HEK293T (cell line): ENCODE measurements at regions not wholly inside any gene's neighbourhood (a gene's known extent, or its start where the extent isn't known, plus 50 kb on each side); places are given as distances from the start of the nearest gene placed in this dataset.

ENCODE experiments used
- CTCF ChIA-PET: fragments of 350-600 bp; formaldehyde crosslinking; extraction: SDS; loops from one replicate; lab custom pipeline; 2021; ENCODE audit warnings: antibody characterized with exemption, inconsistent platforms; lab: Yijun Ruan, JAX
- POLR2A ChIA-PET: fragments of 350-600 bp; formaldehyde crosslinking; extraction: SDS; loops from one replicate; lab custom pipeline; 2020; ENCODE audit warnings: antibody characterized with exemption, inconsistent platforms; lab: Yijun Ruan, JAX
- DNase-seq: peaks from one replicate; pipeline ENCODE4 v3.0.0; 2012; ENCODE audit warnings: mixed read lengths; ENCODE audit errors: extremely low spot score
- ARNT ChIP-seq: fragments of 450-650 bp; IDR thresholded peaks from 2 replicates; pipeline ENCODE4 v1.6.1; 2017; ENCODE audit warnings: mild to moderate bottlenecking
- BHLHE40 ChIP-seq: fragments of 450-650 bp; IDR thresholded peaks from 2 replicates; pipeline ENCODE4 v1.6.1; 2016; ENCODE audit warnings: mild to moderate bottlenecking, moderate library complexity, borderline replicate concordance
- CTBP1 ChIP-seq: fragments of 450-650 bp; IDR thresholded peaks from 2 replicates; pipeline ENCODE4 v1.6.1; 2016; ENCODE audit warnings: borderline replicate concordance
- ELF4 ChIP-seq: fragments of 450-650 bp; IDR thresholded peaks from 2 replicates; pipeline ENCODE4 v1.6.1; 2017; ENCODE audit warnings: antibody characterized with exemption
- FOXA1 ChIP-seq: fragments of 450-650 bp; IDR thresholded peaks from 2 replicates; pipeline ENCODE4 v1.6.1; 2016; ENCODE audit warnings: mild to moderate bottlenecking
- FOXK2 ChIP-seq: fragments of 450-650 bp; IDR thresholded peaks from 2 replicates; pipeline ENCODE4 v1.6.1; 2016; ENCODE audit warnings: mild to moderate bottlenecking
- FOXM1 ChIP-seq: fragments of 450-650 bp; IDR thresholded peaks from 2 replicates; pipeline ENCODE4 v1.6.1; 2017; ENCODE audit warnings: mild to moderate bottlenecking, borderline replicate concordance
- HDGF ChIP-seq: fragments of 450-650 bp; IDR thresholded peaks from 2 replicates; pipeline ENCODE4 v1.6.1; 2017; ENCODE audit warnings: antibody characterized with exemption, borderline replicate concordance
- L3MBTL2 ChIP-seq: fragments of 450-650 bp; conservative IDR thresholded peaks from 2 replicates; pipeline ENCODE4 v1.6.1; 2016; ENCODE audit warnings: mild to moderate bottlenecking
- LEF1 ChIP-seq: fragments of 450-650 bp; IDR thresholded peaks from 2 replicates; pipeline ENCODE4 v1.6.1; 2017; ENCODE audit warnings: mild to moderate bottlenecking, borderline replicate concordance
- NFRKB ChIP-seq: fragments of 450-650 bp; IDR thresholded peaks from 2 replicates; pipeline ENCODE4 v1.6.1; 2016; ENCODE audit warnings: mild to moderate bottlenecking, moderate library complexity
- PKNOX1 ChIP-seq: fragments of 450-650 bp; IDR thresholded peaks from 2 replicates; pipeline ENCODE4 v1.6.1; 2016
- SP1 ChIP-seq: fragments of 450-650 bp; IDR thresholded peaks from 2 replicates; pipeline ENCODE4 v1.6.1; 2017
- SUZ12 ChIP-seq: fragments of 450-650 bp; IDR thresholded peaks from 2 replicates; pipeline ENCODE4 v1.6.1; 2016; ENCODE audit warnings: mild to moderate bottlenecking
- TARDBP ChIP-seq: fragments of 450-650 bp; IDR thresholded peaks from 2 replicates; pipeline ENCODE4 v1.6.1; 2016
- ZNF384 ChIP-seq: fragments of 450-650 bp; IDR thresholded peaks from 2 replicates; pipeline ENCODE4 v1.6.1; 2016

GRCh38 chr7:19413443-19413965, 268.3 kb upstream of the FERD3L start:
- TF ChIP-seq FOXK2 (no peak), FOXM1 (no peak), SUZ12 (no peak), BHLHE40 (no peak), ZNF384 (no peak), TARDBP (no peak), L3MBTL2 (no peak), HDGF (no peak), NFRKB (no peak), ARNT (no peak), ELF4 (no peak)
- ChIA-PET POLR2A (no interaction called here), CTCF (no interaction called here)
- DNase-seq: no peak

- DNase-seq: no peak
- ChIA-PET CTCF (interaction anchor here (0.6 kb wide), 1 partner anchor 33 kb away, joined by 3 read pairs; no protein-coding TSS in a partner anchor), POLR2A (no interaction called here)
These were observed 265.5 kb upstream of the FERD3L start for GRCh38 chr7:19410691-19411090.

GRCh38 chr7:19410106-19410505, 264.9 kb upstream of the FERD3L start:
- CTCF ChIA-PET: no interaction called here
- TF ChIP-seq ARNT: no peak
- no peak for TF ChIP-seq LEF1
- no peak for DNase-seq
- POLR2A ChIA-PET: no interaction called here

More at GRCh38 chr7:19410691-19411090, 265.5 kb upstream of the FERD3L start:
- no peak for TF ChIP-seq CTBP1
- no peak for TF ChIP-seq BHLHE40
- no peak for TF ChIP-seq ELF4
- TF ChIP-seq NFRKB: no peak
- no peak for TF ChIP-seq ZNF384
- TF ChIP-seq FOXA1: no peak
- no peak for TF ChIP-seq FOXK2
- TF ChIP-seq FOXM1: no peak
- TF ChIP-seq LEF1: no peak
- no peak for TF ChIP-seq L3MBTL2
- no peak for TF ChIP-seq SUZ12
- TF ChIP-seq ARNT: no peak
- TF ChIP-seq TARDBP: no peak
- TF ChIP-seq HDGF: no peak
- no peak for TF ChIP-seq PKNOX1
- no peak for TF ChIP-seq SP1

- DNase-seq: no peak
- ChIA-PET CTCF (no interaction called here), POLR2A (no interaction called here)
- TF ChIP-seq ZNF384 (no peak), TARDBP (no peak), LEF1 (no peak), PKNOX1 (no peak)
These were observed 263.5 kb upstream of the FERD3L start for GRCh38 chr7:19408706-19409220.

- CTCF ChIA-PET: interaction anchor here (0.7 kb wide), 1 partner anchor 222 kb away, joined by 5 read pairs; no protein-coding TSS in a partner anchor
- POLR2A ChIA-PET: no interaction called here
- no peak for DNase-seq
- TF ChIP-seq HDGF (no peak), CTBP1 (no peak)
These were observed 262.0 kb upstream of the FERD3L start for GRCh38 chr7:19407270-19407669.

- no peak for DNase-seq
- TF ChIP-seq SP1: no peak
- TF ChIP-seq ARNT: no peak
- TF ChIP-seq ELF4: no peak
- TF ChIP-seq CTBP1: no peak
- TF ChIP-seq FOXA1: no peak
- TF ChIP-seq ZNF384: no peak
- no peak for TF ChIP-seq HDGF
- TF ChIP-seq LEF1: no peak
- TF ChIP-seq FOXK2: no peak
- no peak for TF ChIP-seq L3MBTL2
- TF ChIP-seq SUZ12: no peak
- TF ChIP-seq FOXM1: no peak
- TF ChIP-seq BHLHE40: no peak
- TF ChIP-seq PKNOX1: no peak
- no peak for TF ChIP-seq NFRKB
- no peak for TF ChIP-seq TARDBP
- POLR2A ChIA-PET: no interaction called here
- CTCF ChIA-PET: no interaction called here
These were observed 260.3 kb upstream of the FERD3L start for GRCh38 chr7:19405541-19405940.

GRCh38 chr7:19404912-19405329, 259.7 kb upstream of the FERD3L start:
- TF ChIP-seq SUZ12 (no peak), ZNF384 (no peak), NFRKB (no peak), FOXM1 (no peak)
- CTCF ChIA-PET: no interaction called here
- POLR2A ChIA-PET: no interaction called here
- DNase-seq: peak; percentile 22
